ENCODE measurements at regions not wholly inside any gene's neighbourhood (a gene's known extent, or its start where the extent isn't known, plus 50 kb on each side); places are given as distances from the start of the nearest gene placed in this dataset.

DNA sequence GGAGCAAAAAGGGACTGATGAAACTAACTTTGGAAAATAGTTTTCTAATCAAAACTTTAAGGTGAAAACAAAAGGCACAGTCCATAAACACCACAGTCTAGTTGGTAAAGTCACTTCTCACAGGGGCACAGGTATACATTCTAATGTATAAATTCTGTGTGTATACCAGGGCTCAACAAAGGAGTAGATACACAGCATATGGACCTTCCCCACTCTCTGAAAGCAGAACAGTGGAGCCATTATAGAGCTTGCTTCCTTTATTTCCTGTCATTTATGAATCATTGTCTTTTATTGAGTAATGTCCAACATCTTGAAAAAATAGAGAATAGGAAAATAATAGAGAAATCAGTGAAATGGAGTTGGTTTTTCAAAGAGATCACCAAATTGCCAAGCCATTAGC lies 746.5 kb upstream of the CHRM3 start:
- no peaks in the 10 kb centered on the region for H3K4me1 ChIP-seq
- ATAC-seq (peak in 1 of 2 experiments; percentile 28; a peak in 1 of 6 replicates), FAIRE-seq (no peak), DNase-seq (ENCODE audit: low read depth in 1 of 2, low spot score in 1 of 2) (no peak)
- no peak overlapping the region for H3K27ac ChIP-seq
- TF ChIP-seq, protein P1, sequence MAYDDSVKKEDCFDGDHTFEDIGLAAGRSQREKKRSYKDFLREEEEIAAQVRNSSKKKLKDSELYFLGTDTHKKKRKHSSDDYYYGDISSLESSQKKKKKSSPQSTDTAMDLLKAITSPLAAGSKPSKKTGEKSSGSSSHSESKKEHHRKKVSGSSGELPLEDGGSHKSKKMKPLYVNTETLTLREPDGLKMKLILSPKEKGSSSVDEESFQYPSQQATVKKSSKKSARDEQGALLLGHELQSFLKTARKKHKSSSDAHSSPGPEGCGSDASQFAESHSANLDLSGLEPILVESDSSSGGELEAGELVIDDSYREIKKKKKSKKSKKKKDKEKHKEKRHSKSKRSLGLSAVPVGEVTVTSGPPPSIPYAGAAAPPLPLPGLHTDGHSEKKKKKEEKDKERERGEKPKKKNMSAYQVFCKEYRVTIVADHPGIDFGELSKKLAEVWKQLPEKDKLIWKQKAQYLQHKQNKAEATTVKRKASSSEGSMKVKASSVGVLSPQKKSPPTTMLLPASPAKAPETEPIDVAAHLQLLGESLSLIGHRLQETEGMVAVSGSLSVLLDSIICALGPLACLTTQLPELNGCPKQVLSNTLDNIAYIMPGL (CRISPR knock-in tag; IDR thresholded peaks at IDR 0.05; ENCODE audit: borderline replicate concordance) = no peak
- TF ChIP-seq HOXB5 (CRISPR knock-in tag; IDR thresholded peaks at IDR 0.05) (no peak), HOXA7 (CRISPR knock-in tag; IDR thresholded peaks at IDR 0.05) (no peak), REST (IDR thresholded peaks at IDR 0.05) (no peak), GATA3 (IDR thresholded peaks at IDR 0.05; ENCODE audit: borderline replicate concordance) (no peak), KDM1A (IDR thresholded peaks at IDR 0.05; ENCODE audit: low read depth) (no peak), JUN (IDR thresholded peaks at IDR 0.05) (no peak)
- TF ChIP-seq, protein P2, sequence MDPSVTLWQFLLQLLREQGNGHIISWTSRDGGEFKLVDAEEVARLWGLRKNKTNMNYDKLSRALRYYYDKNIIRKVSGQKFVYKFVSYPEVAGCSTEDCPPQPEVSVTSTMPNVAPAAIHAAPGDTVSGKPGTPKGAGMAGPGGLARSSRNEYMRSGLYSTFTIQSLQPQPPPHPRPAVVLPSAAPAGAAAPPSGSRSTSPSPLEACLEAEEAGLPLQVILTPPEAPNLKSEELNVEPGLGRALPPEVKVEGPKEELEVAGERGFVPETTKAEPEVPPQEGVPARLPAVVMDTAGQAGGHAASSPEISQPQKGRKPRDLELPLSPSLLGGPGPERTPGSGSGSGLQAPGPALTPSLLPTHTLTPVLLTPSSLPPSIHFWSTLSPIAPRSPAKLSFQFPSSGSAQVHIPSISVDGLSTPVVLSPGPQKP (IDR thresholded peaks at IDR 0.05; ENCODE audit: low read depth, low read length) = no peak
- TF ChIP-seq, protein P3, sequence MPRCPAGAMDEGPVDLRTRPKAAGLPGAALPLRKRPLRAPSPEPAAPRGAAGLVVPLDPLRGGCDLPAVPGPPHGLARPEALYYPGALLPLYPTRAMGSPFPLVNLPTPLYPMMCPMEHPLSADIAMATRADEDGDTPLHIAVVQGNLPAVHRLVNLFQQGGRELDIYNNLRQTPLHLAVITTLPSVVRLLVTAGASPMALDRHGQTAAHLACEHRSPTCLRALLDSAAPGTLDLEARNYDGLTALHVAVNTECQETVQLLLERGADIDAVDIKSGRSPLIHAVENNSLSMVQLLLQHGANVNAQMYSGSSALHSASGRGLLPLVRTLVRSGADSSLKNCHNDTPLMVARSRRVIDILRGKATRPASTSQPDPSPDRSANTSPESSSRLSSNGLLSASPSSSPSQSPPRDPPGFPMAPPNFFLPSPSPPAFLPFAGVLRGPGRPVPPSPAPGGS (IDR thresholded peaks at IDR 0.05) = no peak
- no peak overlapping the region for H3K4me2 ChIP-seq
- ChIA-PET CTCF (no interaction called here), POLR2A (no interaction called here)
- H3K4me3 ChIP-seq = no peak overlapping the region
- H3K9me3 ChIP-seq = no peaks in the 10 kb centered on the region

DNA sequence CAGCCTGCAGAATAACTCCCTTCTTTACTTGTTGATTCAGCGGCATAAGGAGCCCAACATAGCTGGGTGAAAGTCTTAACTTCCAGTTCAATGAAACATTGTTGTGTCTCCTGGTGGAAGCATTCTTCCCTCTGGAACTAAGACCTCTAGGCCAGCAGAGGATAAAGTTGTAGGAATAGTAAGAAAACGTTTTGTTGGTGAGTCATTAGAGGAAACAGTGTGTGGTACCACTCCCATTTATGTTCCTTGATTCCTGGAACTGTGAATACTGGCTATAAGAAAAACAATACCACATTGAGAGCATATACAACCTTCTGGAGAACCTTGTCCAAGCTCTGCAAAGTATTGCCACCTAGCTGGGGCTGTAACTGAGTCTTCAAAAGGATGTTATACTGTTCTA lies 737.4 kb upstream of the ZP4 start:
- no peak for TF ChIP-seq NR3C1 (IDR thresholded peaks at IDR 0.05)
- no peak for TF ChIP-seq GATA3 (IDR thresholded peaks at IDR 0.05; ENCODE audit: borderline replicate concordance)
- TF ChIP-seq PHF8 (IDR thresholded peaks at IDR 0.05; ENCODE audit: borderline replicate concordance, low read depth) = no peak
- no peak for TF ChIP-seq EP300 (IDR thresholded peaks at IDR 0.05)
- TF ChIP-seq REST (IDR thresholded peaks at IDR 0.05) = no peak
- no peak for TF ChIP-seq CHD2 (IDR thresholded peaks at IDR 0.05; ENCODE audit: low read length, partially characterized antibody)
- no peak for TF ChIP-seq RCOR1 (IDR thresholded peaks at IDR 0.05; ENCODE audit: low read depth, low read length)
- no peak for TF ChIP-seq HDAC2 (IDR thresholded peaks at IDR 0.05)
- no peak for TF ChIP-seq SMC3 (IDR thresholded peaks at IDR 0.05)
- no peaks in the 10 kb centered on the region for H3K4me1 ChIP-seq
- H3K4me2 ChIP-seq = no peak overlapping the region

More for the DNA sequence above, 737.4 kb upstream of the ZP4 start:
- FAIRE-seq = no peak
- H3K4me3 ChIP-seq = no peak overlapping the region
- no peaks in the 10 kb centered on the region for H3K9me3 ChIP-seq
- H3K27ac ChIP-seq = no peak overlapping the region
- ChIA-PET CTCF (no interaction called here), POLR2A (no interaction called here)
- no peak for ATAC-seq
- no peak for DNase-seq (ENCODE audit: low read depth in 1 of 2, low spot score in 1 of 2)
- 20% methylated on average over 2 of the region's 2 CpGs for WGBS (ENCODE audit: missing lambda C conversion rate)
